K562 (cell line): ENCODE measurements at regions not wholly inside any gene's neighbourhood (a gene's known extent, or its start where the extent isn't known, plus 50 kb on each side); places are given as distances from the start of the nearest gene placed in this dataset.

Source experiments
- CTCF ChIP-seq, 3 experiments: IDR thresholded peaks in 2 of 3; conservative IDR thresholded peaks in 1 of 3; 2 replicates each; pipeline ENCODE4 v1.5.1; 2011 to 2012; ENCODE audit warnings: low read length in 3 of 3, mild to moderate bottlenecking in 3 of 3, control low read depth in 2 of 3, improper control_type of control experiment in 1 of 3, inconsistent platforms in 1 of 3, low read depth in 1 of 3, mixed read lengths in 1 of 3, moderate library complexity in 1 of 3; ENCODE audit not compliant: insufficient read depth in 2 of 3
- POLR2A ChIP-seq: fragments of 450-650 bp; conservative IDR thresholded peaks from 2 replicates; pipeline ENCODE4 v1.6.1; 2016
- USF2 ChIP-seq: sonication (generic); formaldehyde crosslinking; IDR thresholded peaks from 2 replicates; pipeline ENCODE4 v1.5.0; 2020; ENCODE audit warnings: missing genetic modification reagents
- ZNF263 ChIP-seq: sonication (generic); formaldehyde crosslinking; IDR thresholded peaks from 2 replicates; pipeline ENCODE4 v1.8.0; 2022; ENCODE audit warnings: mild to moderate bottlenecking, missing genetic modification reagents, borderline replicate concordance

DNA sequence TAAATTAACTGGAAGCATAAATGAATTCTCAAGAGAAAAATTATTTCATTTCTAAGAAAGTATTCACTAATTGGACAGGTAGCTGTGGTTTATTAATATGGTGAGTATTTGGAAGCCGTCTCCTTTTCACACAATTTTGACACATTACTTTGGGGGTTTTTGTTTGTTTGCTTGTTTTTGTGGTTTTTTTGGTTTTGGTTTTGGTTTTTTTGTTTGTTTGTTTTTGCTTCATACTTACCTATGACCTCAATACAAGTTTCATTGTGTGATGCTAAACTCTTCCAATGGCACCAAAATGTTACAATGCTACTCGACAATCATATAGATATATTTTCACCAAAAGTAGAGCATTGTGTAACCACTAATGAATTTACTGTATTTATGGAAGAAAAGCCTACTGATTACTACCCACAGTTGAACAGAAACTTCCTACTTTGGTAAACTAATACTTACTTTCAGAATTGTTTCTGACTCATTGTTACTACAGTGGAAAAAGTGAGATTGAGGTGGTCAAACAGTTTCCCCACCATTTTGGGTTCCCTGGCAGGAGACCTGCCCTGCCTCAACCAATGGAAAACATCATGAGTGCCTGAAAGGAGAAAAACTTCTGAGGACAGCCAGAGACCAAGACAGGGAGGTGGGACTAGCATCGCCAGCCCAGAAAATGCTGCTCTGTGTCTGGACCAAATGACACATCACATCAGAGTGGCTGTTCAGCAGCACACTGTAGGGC is 443.1 kb downstream of the HNRNPD start:
- TF ChIP-seq USF2 (CRISPR knock-in tag): no peak
- TF ChIP-seq CTCF (IDR thresholded peaks at IDR 0.05 in 2 of 3, conservative IDR thresholded peaks at IDR 0.05 in 1 of 3; ENCODE audit: insufficient read depth in 2 of 3, low read depth in 1 of 3, low read length in 3 of 3): no peak
- TF ChIP-seq POLR2A: no peak
- TF ChIP-seq ZNF263 (CRISPR knock-in tag): no peak
